Loucy (cell line): ENCODE measurements at regions not wholly inside any gene's neighbourhood (a gene's known extent, or its start where the extent isn't known, plus 50 kb on each side); places are given as distances from the start of the nearest gene placed in this dataset.

ENCODE experiments used
- H2AFZ ChIP-seq: fragments of 200-600 bp; sonication (generic); 2 replicates; pipeline ENCODE4 v1.6.0; 2016; ENCODE audit warnings: antibody characterized with exemption, mild to moderate bottlenecking, low read length, moderate library complexity
- H3F3A ChIP-seq: fragments of 200-600 bp; 2 replicates; pipeline ENCODE4 v1.6.0; 2016; ENCODE audit warnings: antibody characterized with exemption, low read depth, mild to moderate bottlenecking
- H3K27me3 ChIP-seq: fragments of 200-600 bp; sonication (generic); 2 replicates; pipeline ENCODE4 v1.6.1; 2014; ENCODE audit warnings: low read length, mild to moderate bottlenecking; ENCODE audit not compliant: insufficient read depth, poor library complexity, severe bottlenecking
- H3K36me3 ChIP-seq: fragments of 200-600 bp; sonication (generic); 2 replicates; pipeline ENCODE4 v1.6.1; 2016; ENCODE audit warnings: low read length; ENCODE audit not compliant: insufficient read depth
- H3K4me1 ChIP-seq: fragments of 200-600 bp; sonication (generic); 2 replicates; pipeline ENCODE4 v1.5.1; 2014; ENCODE audit warnings: low read length, mild to moderate bottlenecking; ENCODE audit not compliant: insufficient read depth, poor library complexity, severe bottlenecking
- H3K4me2 ChIP-seq: fragments of 200-600 bp; sonication (generic); 2 replicates; pipeline ENCODE4 v1.6.0; 2014; ENCODE audit warnings: antibody characterized with exemption, low read length, low read depth, mild to moderate bottlenecking; ENCODE audit not compliant: poor library complexity, severe bottlenecking
- H3K4me3 ChIP-seq: fragments of 200-600 bp; sonication (generic); 2 replicates; pipeline ENCODE4 v1.5.1; 2014; ENCODE audit warnings: low read length, mild to moderate bottlenecking, mixed read lengths; ENCODE audit not compliant: poor library complexity, severe bottlenecking
- H3K79me2 ChIP-seq: fragments of 200-600 bp; sonication (generic); 2 replicates; pipeline ENCODE4 v1.6.1; 2014; ENCODE audit warnings: low read length; ENCODE audit not compliant: insufficient read depth
- H3K9ac ChIP-seq: fragments of 200-600 bp; sonication (generic); 2 replicates; pipeline ENCODE4 v1.6.0; 2014; ENCODE audit warnings: mild to moderate bottlenecking, low read depth, low read length, moderate library complexity; ENCODE audit not compliant: poor library complexity, severe bottlenecking
- H3K9me2 ChIP-seq: fragments of 200-600 bp; sonication (generic); replicated peaks from 2 replicates; pipeline ENCODE4 v1.6.1; 2016; ENCODE audit warnings: low read depth, low read length, mixed read lengths
- H3K9me3 ChIP-seq: fragments of 200-600 bp; sonication (generic); 2 replicates; pipeline ENCODE4 v1.6.1; 2014; ENCODE audit warnings: mild to moderate bottlenecking, antibody characterized with exemption, low read length, low read depth; ENCODE audit not compliant: insufficient read depth
- H4K20me1 ChIP-seq: fragments of 200-600 bp; sonication (generic); 2 replicates; pipeline ENCODE4 v1.6.0; 2014; ENCODE audit warnings: antibody characterized with exemption, low read length, mild to moderate bottlenecking; ENCODE audit not compliant: insufficient read depth, poor library complexity, severe bottlenecking
- CTCF ChIP-seq: fragments of 200-600 bp; sonication (generic); conservative IDR thresholded peaks from 2 replicates; pipeline ENCODE4 v1.5.1; 2014; ENCODE audit warnings: mild to moderate bottlenecking, antibody characterized with exemption, low read length
- EZH2phosphoT487 ChIP-seq: fragments of 200-600 bp; IDR thresholded peaks from 2 replicates; pipeline ENCODE4 v1.6.1; 2018; ENCODE audit warnings: antibody characterized with exemption, mild to moderate bottlenecking, moderate library complexity, borderline replicate concordance

GRCh38 chr15:37783290-37783689, 151.2 kb upstream of the TMCO5A start:
- Histone ChIP-seq H3K4me2 (no peak overlapping the region), H3K9me2 (no peaks in the 10 kb centered on the region), H2AFZ (no peak overlapping the region), H3K4me1 (peaks cover 12% of the 10 kb centered on the region), H4K20me1 (no peaks in the 10 kb centered on the region), H3K79me2 (no peaks in the 10 kb centered on the region), H3K36me3 (no peaks in the 10 kb centered on the region), H3K9me3 (no peaks in the 10 kb centered on the region), H3K27me3 (no peaks in the 10 kb centered on the region), H3F3A (no peaks in the 10 kb centered on the region), H3K4me3 (no peak overlapping the region), H3K9ac (no peak overlapping the region)
- no peak for TF ChIP-seq CTCF
- no peak for TF ChIP-seq EZH2phosphoT487

- peak overlapping the region; percentile 86 for H2AFZ ChIP-seq
- no peaks in the 10 kb centered on the region for H4K20me1 ChIP-seq
- no peak overlapping the region for H3K4me2 ChIP-seq
- TF ChIP-seq CTCF (no peak), EZH2phosphoT487 (no peak)
- H3K4me3 ChIP-seq: no peak overlapping the region
- no peaks in the 10 kb centered on the region for H3K9me2 ChIP-seq
- no peaks in the 10 kb centered on the region for H3K36me3 ChIP-seq
- H3K9ac ChIP-seq: no peak overlapping the region
- no peaks in the 10 kb centered on the region for H3K27me3 ChIP-seq
- H3K79me2 ChIP-seq: no peaks in the 10 kb centered on the region
- H3K4me1 ChIP-seq: peaks cover 29% of the 10 kb centered on the region
- H3K9me3 ChIP-seq: no peaks in the 10 kb centered on the region
- no peaks in the 10 kb centered on the region for H3F3A ChIP-seq
Observed at GRCh38 chr15:37788330-37788729, 146.1 kb upstream of the TMCO5A start.

GRCh38 chr15:37788767-37789396, 145.6 kb upstream of the TMCO5A start:
- no peaks in the 10 kb centered on the region for H3K27me3 ChIP-seq
- H3K9ac ChIP-seq: no peak overlapping the region
- no peak overlapping the region for H3K4me3 ChIP-seq
- H4K20me1 ChIP-seq: no peaks in the 10 kb centered on the region
- no peak overlapping the region for H2AFZ ChIP-seq
- TF ChIP-seq EZH2phosphoT487 (no peak), CTCF (no peak)
- no peaks in the 10 kb centered on the region for H3K9me2 ChIP-seq
- no peak overlapping the region for H3K4me2 ChIP-seq
- H3K36me3 ChIP-seq: no peaks in the 10 kb centered on the region
- H3K79me2 ChIP-seq: no peaks in the 10 kb centered on the region
- no peaks in the 10 kb centered on the region for H3F3A ChIP-seq
- H3K4me1 ChIP-seq: peaks cover 29% of the 10 kb centered on the region
- no peaks in the 10 kb centered on the region for H3K9me3 ChIP-seq
